HG03342 (cell line): ENCODE measurements at regions not wholly inside any gene's neighbourhood (a gene's known extent, or its start where the extent isn't known, plus 50 kb on each side); places are given as distances from the start of the nearest gene placed in this dataset.
"Not testable (repeated sequence)": the region's sequence is repeated elsewhere in the genome, so short reads cannot be mapped to it uniquely, and the experiment has no call there.

Experiments
- ATAC-seq: cut with Tn5 transposase; IDR thresholded peaks from one replicate; pipeline ENCODE4 v1.9.1; 2021; ENCODE audit warnings: mild to moderate bottlenecking, moderate library complexity; ENCODE audit not compliant: unreplicated experiment

DNA sequence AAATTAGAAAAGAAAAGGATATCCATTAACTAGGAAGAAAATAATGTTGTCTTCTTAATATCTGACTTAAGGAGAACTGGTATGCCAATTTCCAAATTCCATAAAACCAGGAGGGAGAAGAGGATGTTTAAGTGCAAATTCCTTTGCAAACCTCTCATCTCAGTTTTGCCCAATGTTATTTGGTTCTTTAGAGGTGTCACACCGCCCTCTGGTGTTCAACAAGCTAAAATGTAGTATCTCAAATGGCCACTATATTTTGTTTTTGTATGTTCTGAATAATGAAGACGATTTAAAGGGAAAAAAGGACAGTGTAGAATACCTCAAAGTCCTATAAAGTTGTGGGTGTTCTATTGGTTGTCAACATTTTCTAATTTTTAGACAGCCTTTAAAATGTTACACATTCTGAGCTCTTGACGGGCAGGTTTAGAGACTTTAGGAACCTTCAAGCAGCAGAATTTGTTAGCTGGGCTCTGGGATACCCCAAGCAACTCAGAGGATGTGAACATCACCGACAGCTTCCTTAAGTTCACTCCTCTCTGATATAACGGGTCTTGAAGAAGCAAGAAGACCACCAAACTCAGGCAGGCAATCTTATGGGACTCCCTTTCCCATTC is 458.3 kb downstream of the MFSD1 start:
- peak; percentile 60 for ATAC-seq

GRCh38 chr3:159261333-159261732 is 459.5 kb downstream of the MFSD1 start:
- ATAC-seq = not testable (repeated sequence)

- no peak for ATAC-seq
These were observed 462.1 kb downstream of the MFSD1 start for GRCh38 chr3:159263750-159264553.

DNA sequence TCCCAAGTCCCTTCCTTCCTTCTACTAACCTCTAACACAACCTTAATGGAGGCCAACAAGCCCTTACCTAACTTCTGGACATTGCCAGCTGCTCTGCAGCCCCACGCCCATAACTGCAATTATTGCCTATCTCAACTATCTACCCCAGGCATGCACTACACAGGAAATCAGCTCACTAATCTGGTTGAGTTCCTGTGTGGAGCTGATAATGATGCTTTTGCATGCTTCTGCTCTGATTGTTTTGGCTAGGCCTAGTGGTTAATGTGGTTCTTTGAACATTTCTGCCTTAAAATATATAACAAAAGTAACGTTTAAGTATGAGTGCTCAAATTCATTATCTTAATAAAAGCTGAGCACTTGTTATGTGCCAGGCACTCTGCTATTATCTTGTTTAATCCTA is 463.9 kb downstream of the MFSD1 start:
- ATAC-seq = no peak

DNA sequence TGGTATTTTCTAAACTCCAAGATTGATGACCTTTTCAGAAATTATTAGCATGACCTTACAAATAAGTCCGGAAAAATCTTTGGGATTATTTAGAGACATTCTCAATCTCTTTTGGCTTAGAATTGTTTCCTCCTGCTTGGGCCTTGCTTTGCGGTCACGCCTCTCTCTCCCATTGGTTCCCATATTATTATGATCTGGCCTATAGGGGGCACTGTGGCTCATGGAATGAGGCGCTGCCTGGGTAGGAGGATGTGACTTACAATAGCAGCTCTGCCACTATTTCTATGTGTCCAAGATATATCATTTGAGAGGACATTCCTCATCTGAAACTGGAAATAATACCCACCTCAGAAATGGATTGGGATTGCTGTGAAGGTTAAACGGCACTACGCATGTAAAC is 464.9 kb downstream of the MFSD1 start:
- peak; percentile 44 for ATAC-seq

DNA sequence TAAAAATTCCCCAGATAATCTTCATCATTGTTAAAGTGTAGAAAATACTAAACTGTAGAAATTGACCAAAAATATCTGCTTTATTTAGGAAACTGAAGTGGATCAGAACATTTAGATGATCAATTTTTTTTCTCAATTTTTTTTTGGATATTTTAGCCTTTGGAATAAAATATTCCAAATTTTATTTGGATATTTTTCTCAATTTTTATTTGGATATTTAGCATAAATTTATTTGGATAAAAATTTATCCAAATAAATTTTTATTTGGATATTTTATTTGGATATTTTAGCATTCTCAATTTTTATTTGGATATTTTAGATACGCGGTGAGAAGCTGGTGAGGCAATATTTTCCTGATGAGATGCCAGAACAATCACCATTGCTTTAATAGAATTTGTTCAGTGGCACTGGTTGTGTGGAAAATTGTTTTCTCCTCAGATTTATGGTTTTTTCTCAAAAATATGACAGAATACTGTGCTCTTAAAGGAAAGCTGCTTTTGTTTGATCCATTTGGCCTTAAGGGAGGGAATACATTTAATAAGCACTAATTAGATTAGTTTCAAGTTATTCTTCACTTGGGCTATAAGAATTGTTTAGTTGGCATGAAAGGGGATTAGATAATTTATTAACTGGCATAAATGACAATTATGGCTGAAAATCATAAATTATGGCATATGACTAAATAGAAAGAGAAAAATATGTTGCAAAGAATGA is 470.1 kb downstream of the MFSD1 start:
- ATAC-seq = no peak

GRCh38 chr3:159273070-159273469 is 471.2 kb downstream of the MFSD1 start:
- no peak for ATAC-seq

DNA sequence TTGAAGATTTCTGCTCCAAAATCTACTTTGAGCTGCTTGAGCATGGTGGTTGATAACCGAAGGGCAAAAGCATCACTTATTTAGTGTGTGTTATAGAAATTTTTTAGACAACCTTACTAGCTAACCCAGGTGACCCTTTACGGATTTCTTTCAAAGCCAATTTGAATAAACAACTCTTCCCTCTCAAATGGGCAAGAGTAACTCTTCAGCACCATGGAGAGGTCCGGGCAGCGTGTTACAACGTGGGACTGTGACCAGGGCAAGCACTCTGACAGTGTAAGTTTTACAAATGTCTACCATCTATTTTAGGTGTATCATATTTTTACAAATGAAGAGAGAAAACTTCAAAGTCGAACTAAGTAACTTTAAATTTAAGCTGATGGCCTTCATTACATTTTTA is 471.8 kb downstream of the MFSD1 start:
- ATAC-seq = no peak

DNA sequence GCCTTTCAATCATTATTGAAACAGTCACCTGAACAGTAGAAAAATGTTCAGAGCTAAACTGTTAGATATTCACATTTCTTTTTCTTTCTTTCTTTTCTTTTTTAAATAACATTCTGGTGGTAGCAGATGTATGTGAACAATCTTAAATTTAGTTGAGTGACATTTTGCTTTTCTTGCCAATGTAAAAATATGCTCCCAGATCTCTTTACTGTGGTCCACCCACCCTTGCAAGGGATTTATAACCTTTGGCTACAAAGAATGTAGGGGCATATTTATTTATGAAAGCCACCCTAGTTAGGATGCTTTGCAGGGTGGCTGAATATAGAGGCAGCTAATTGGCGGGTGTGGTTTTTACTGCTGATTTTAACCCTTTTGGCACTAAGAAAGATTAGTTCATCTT is 473.9 kb downstream of the MFSD1 start:
- no peak for ATAC-seq

- no peak for ATAC-seq
These were observed 476.0 kb downstream of the MFSD1 start for GRCh38 chr3:159277814-159278213.

DNA sequence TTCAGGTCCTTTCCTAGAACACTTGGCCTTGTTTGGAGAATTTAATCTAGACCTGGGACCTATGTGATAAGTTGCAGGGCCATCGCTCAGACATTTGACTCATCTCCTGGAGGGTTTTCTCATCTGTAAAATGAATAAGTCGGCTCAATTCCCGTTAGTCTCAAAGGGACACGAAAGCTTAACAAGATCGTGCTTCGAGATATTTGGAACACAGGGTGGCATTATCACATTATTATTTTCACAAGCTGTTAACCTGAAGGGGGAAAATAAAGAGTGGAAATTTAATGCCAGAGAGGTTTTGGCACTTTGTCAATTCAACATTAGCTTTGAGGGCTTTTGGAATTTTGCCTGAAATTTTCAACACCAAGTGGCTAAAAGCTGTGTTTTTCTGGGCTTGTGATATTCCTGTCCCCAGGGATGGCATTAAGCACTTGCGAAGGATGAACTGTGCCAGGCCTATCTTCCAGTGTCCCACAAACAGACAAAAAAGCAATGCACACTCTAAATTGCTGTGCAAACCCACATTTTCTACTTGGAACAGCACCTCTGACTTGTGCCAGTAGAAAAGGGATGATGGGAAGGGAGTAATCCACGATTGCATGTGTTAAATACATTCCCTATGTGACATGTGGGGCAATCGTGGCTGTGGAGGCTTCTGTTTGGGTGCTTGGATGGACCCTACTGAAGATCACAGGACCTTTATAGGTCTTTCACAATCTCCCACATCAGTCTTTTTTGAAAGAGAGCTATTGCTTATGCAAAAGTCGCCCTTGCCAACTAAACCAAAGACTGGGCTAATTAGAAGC is 478.7 kb downstream of the MFSD1 start:
- ATAC-seq = no peak

- no peak for ATAC-seq
These were observed 491.6 kb downstream of the MFSD1 start for GRCh38 chr3:159293493-159293892.

- no peak for ATAC-seq
These were observed 500.1 kb downstream of the MFSD1 start for GRCh38 chr3:159301961-159302360.

- no peak for ATAC-seq
These were observed 503.2 kb downstream of the MFSD1 start for GRCh38 chr3:159305017-159305416.

- ATAC-seq = not testable (repeated sequence)
These were observed 514.9 kb downstream of the MFSD1 start for GRCh38 chr3:159316706-159317105.

DNA sequence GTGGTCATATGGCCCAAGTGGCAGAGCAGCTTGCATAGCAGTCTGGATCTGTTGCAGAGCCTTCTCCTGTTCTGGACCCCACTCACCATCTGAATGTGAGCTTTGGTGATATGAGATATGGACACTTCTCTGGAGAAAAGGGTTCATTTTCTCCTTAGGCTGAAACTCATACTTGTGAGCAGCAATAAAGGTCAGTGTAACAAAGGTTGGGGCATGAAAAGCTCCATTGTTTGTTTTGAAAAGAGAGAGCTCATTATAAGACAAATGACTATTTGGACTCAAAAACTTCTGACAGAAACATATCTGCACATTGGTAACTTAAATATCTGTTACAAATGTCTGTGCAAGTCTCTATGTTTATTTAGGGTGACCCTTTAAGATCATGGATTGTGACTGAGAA is 517.3 kb downstream of the MFSD1 start:
- no peak for ATAC-seq

GRCh38 chr3:159322322-159322939 is 520.6 kb downstream of the MFSD1 start:
- peak; percentile 93 for ATAC-seq

- no peak for ATAC-seq
These were observed 522.0 kb downstream of the MFSD1 start for GRCh38 chr3:159323848-159324247.

DNA sequence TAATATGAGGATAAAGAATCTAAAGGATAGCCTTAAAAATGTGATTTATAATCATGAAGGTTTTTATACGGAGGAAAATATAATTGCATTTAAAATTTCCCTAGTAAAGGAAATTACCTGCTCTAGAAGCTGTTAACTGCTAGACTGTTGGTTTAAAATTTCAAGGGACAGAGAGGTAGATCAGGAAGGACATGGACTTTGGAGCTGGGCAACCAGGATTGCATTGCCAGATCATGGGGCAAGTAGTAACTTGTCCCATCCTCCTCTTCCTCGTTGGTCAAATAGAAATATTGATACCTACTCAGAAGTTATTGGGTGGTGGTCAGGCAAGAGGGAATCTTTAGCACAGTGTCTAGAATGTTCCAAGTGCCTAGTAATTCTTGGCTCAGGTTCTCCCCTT is 525.1 kb downstream of the MFSD1 start:
- ATAC-seq = no peak

DNA sequence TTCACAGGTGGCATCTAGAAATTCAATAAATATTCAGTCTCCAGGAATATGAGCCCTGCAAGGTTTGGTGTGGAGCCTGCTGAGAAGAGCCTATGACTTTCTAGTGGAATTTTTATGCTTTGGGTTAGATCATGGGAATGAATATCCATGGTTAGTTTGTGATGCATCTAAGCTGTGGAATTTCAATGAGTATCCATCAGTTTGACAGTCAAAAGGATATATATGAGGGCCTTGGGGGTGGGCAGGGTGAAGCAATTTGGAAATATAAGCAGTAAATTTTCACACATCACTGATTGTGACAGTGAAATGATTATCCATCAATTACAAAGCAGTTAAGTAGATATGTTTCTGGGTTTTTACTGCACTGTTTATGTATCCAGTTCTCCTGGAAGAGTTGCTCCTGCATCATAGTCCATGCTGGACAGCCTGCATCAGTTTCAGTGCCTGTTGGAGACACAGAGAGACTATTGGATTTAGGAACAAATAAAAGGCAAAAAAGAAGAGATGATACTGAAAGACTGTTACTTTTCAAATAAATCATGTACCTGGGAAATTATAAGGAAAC is 530.8 kb downstream of the MFSD1 start:
- ATAC-seq = no peak
